K562 (cell line): ENCODE measurements at regions not wholly inside any gene's neighbourhood (a gene's known extent, or its start where the extent isn't known, plus 50 kb on each side); places are given as distances from the start of the nearest gene placed in this dataset.

Experiments
- ATAC-seq: fragments of 200-7000 bp; cut with Tn5 transposase; 3 replicates; pipeline ENCODE4 v1.9.1; 2020; ENCODE audit warnings: moderate library complexity
- BruUV-seq: library from RNA; stranded (reverse); fragments of 400-500 nt; replicated peaks from 2 replicates; lab custom pipeline; 2021; lab: Mats Ljungman, UMichigan
- CTCF ChIA-PET: fragments of 300-600 bp; formaldehyde crosslinking; extraction: SDS; loops from one replicate; lab custom pipeline; 2021; ENCODE audit warnings: low intra/inter-chr PET ratio; lab: Yijun Ruan, JAX
- POLR2A ChIA-PET: fragments of 300-600, 350-650 bp; sonication (Branson Sonifier 250); formaldehyde crosslinking; extraction: SDS; loops from one replicate; lab custom pipeline; 2021; ENCODE audit warnings: antibody characterized with exemption, inconsistent platforms; lab: Yijun Ruan, JAX
- DNase-seq, 4 experiments: peaks; one replicate each; pipeline versions ENCODE4 v3.0.0 to v3.0.0-alpha.2; 2011 to 2018; ENCODE audit warnings: low spot score in 3 of 4, mixed read lengths in 3 of 4; ENCODE audit errors: extremely low read depth in 1 of 4
- FAIRE-seq: peaks from 2 replicates; lab custom pipeline; 2011; peaks lifted over from hg19 to GRCh38; lab: Jason Lieb, UNC
- H2AFZ ChIP-seq: 2 replicates; pipeline ENCODE4 v1.6.0; 2011; ENCODE audit warnings: low read depth, low read length, control low read depth, inconsistent platforms
- H3K27ac ChIP-seq: fragments of 200-600 bp; 3 replicates; pipeline ENCODE4 v1.8.0; 2011; ENCODE audit warnings: low read depth, mild to moderate bottlenecking, control low read depth, inconsistent platforms, low read length, moderate library complexity, mixed read lengths; ENCODE audit errors: extremely low read depth
- H3K27me3 ChIP-seq, 2 experiments: fragments of 300-600 bp in 1 of 2; 2 replicates in 1 of 2; 3 replicates in 1 of 2; pipeline versions ENCODE4 v1.6.0 to v1.8.0; 2011; ENCODE audit warnings: inconsistent platforms in 2 of 2, low read length in 2 of 2, mild to moderate bottlenecking in 1 of 2, mixed read lengths in 1 of 2, moderate library complexity in 1 of 2; ENCODE audit not compliant: control insufficient read depth in 2 of 2, insufficient read depth in 2 of 2
- H3K36me3 ChIP-seq: fragments of 300-600 bp; 3 replicates; pipeline ENCODE4 v1.8.0; 2011; ENCODE audit warnings: mild to moderate bottlenecking, low read length, inconsistent platforms; ENCODE audit not compliant: control insufficient read depth, insufficient read depth
- H3K4me1 ChIP-seq, 2 experiments: fragments of 200-600 bp in 1 of 2; replicated peaks in 1 of 2; 2 replicates in 1 of 2; 3 replicates in 1 of 2; pipeline versions ENCODE4 v1.5.1 to v1.8.0; 2011; ENCODE audit warnings: inconsistent platforms in 2 of 2, low read length in 2 of 2, mild to moderate bottlenecking in 1 of 2, mixed read lengths in 1 of 2, moderate library complexity in 1 of 2; ENCODE audit not compliant: control insufficient read depth in 2 of 2, insufficient read depth in 2 of 2
- H3K4me2 ChIP-seq: 2 replicates; pipeline ENCODE4 v1.6.1; 2011; ENCODE audit warnings: low read length, control low read depth, inconsistent platforms, mixed read lengths; ENCODE audit not compliant: insufficient read depth
- H3K4me3 ChIP-seq: fragments of 200-600 bp; sonication (generic), shearing (Covaris generic); 2 replicates; pipeline ENCODE4 v1.5.1; 2016; ENCODE audit warnings: control low read depth, inconsistent platforms
- H3K79me2 ChIP-seq: fragments of 200-600 bp; 3 replicates; pipeline ENCODE4 v1.8.0; 2011; ENCODE audit warnings: low read length, inconsistent platforms; ENCODE audit not compliant: control insufficient read depth, insufficient read depth
- H3K9ac ChIP-seq, 2 experiments: 2 replicates each; pipeline versions ENCODE4 v1.6.0 to v1.6.1; 2011; ENCODE audit warnings: low read depth in 2 of 2, low read length in 2 of 2, control low read depth in 1 of 2, inconsistent platforms in 1 of 2, mild to moderate bottlenecking in 1 of 2, mixed read lengths in 1 of 2; ENCODE audit not compliant: insufficient read depth in 1 of 2
- H3K9me1 ChIP-seq: one replicate; pipeline ENCODE4 v1.6.0; 2011; ENCODE audit warnings: inconsistent platforms, mild to moderate bottlenecking, low read length, moderate library complexity; ENCODE audit not compliant: control insufficient read depth, insufficient read depth
- H3K9me3 ChIP-seq: replicated peaks from 2 replicates; pipeline ENCODE4 v1.5.1; 2011; ENCODE audit warnings: low read depth, low read length, inconsistent platforms; ENCODE audit not compliant: control insufficient read depth, insufficient read depth
- H4K20me1 ChIP-seq: replicated peaks from 2 replicates; pipeline ENCODE4 v1.6.1; 2011; ENCODE audit warnings: low read length, inconsistent platforms, mixed read lengths; ENCODE audit not compliant: control insufficient read depth, insufficient read depth
- MEIS2 ChIP-seq: fragments of 450-650 bp; IDR thresholded peaks from 2 replicates; pipeline ENCODE4 v1.6.1; 2014; ENCODE audit warnings: mild to moderate bottlenecking; ENCODE audit not compliant: partially characterized antibody
- NR1H2 ChIP-seq: sonication (generic); formaldehyde crosslinking; IDR thresholded peaks from 2 replicates; pipeline ENCODE4 v1.4.0; 2020; ENCODE audit warnings: mild to moderate bottlenecking, missing genetic modification reagents
- PHTF2 ChIP-seq: fragments of 250-450 bp; sonication (Bioruptor Pico); IDR thresholded peaks from 2 replicates; pipeline ENCODE4 v1.5.0; 2021; ENCODE audit warnings: mild to moderate bottlenecking
- POLR2H ChIP-seq: IDR thresholded peaks from 2 replicates; pipeline ENCODE4 v1.6.1; 2016; ENCODE audit warnings: missing genetic modification characterization, low read depth, mild to moderate bottlenecking, control low read depth, missing compliant biosample characterization, moderate library complexity
- SP2 ChIP-seq: IDR thresholded peaks from 2 replicates; pipeline ENCODE4 v1.6.1; 2011; ENCODE audit warnings: mild to moderate bottlenecking, low read depth, low read length, moderate library complexity; ENCODE audit not compliant: poor library complexity, severe bottlenecking; ENCODE audit errors: extremely low read depth
- TSC22D4 ChIP-seq: fragments of 450-650 bp; IDR thresholded peaks from 2 replicates; pipeline ENCODE4 v1.6.1; 2016; ENCODE audit warnings: missing genetic modification characterization, missing biosample characterization, control low read depth
- ZBTB8A ChIP-seq: fragments of 450-650 bp; IDR thresholded peaks from 2 replicates; pipeline ENCODE4 v1.6.1; 2018; ENCODE audit warnings: mild to moderate bottlenecking, moderate library complexity; ENCODE audit not compliant: partially characterized antibody
- ZNF436 ChIP-seq: fragments of 250-450, 450-650 bp; sonication (Bioruptor Pico); formaldehyde crosslinking; IDR thresholded peaks from 2 replicates; pipeline ENCODE4 v1.7.0; 2020; ENCODE audit warnings: mild to moderate bottlenecking
- ZNF780A ChIP-seq: fragments of 250-450 bp; sonication (Bioruptor Pico); IDR thresholded peaks from 2 replicates; pipeline ENCODE4 v1.5.0; 2021; ENCODE audit warnings: mild to moderate bottlenecking
- ZNF79 ChIP-seq: fragments of 250-450 bp; sonication (Bioruptor Pico); IDR thresholded peaks from 2 replicates; pipeline ENCODE4 v1.4.0; 2020; ENCODE audit warnings: low read depth, mild to moderate bottlenecking, moderate library complexity
- ZNF830 ChIP-seq: fragments of 250-450 bp; sonication (Bioruptor Pico); IDR thresholded peaks from 2 replicates; pipeline ENCODE4 v1.5.0; 2021; ENCODE audit warnings: mild to moderate bottlenecking
- WGBS: fragments of 100-300 bp; shearing (Covaris generic); methylation state at CpG from one replicate; pipeline ENCODE4 v1.1.6; 2016; ENCODE audit warnings: low coverage, mixed read lengths; ENCODE audit not compliant: insufficient coverage; ENCODE audit errors: missing lambda C conversion rate; 5-methylcytosine and 5-hydroxymethylcytosine counted together
- in situ Hi-C: fragments of 300-500 bp; cut with MboI; formaldehyde crosslinking; loops from 4 replicates; pipeline ENCODE4 v1.15.0; 2018; ENCODE audit warnings: inconsistent platforms, mixed read lengths
- intact Hi-C: fragments of 100-400 bp; cut with micrococcal nuclease; formaldehyde crosslinking; loops from 2 replicates; pipeline ENCODE4 v1.14.2; 2022
- TF ChIP-seq, protein P1 (sequence below), 2 experiments: IDR thresholded peaks in 1 of 2; conservative IDR thresholded peaks in 1 of 2; 2 replicates each; pipeline ENCODE4 v1.6.1; 2016; ENCODE audit warnings: low read depth in 2 of 2, mild to moderate bottlenecking in 1 of 2, missing compliant biosample characterization in 1 of 2, missing genetic modification characterization in 1 of 2, moderate library complexity in 1 of 2
- TF ChIP-seq, protein P2 (sequence below): sonication (generic); formaldehyde crosslinking; IDR thresholded peaks from 2 replicates; pipeline ENCODE4 v1.8.1; 2023; ENCODE audit warnings: mild to moderate bottlenecking, missing genetic modification reagents
- TF ChIP-seq, protein P3 (sequence below): fragments of 450-650 bp; IDR thresholded peaks from 2 replicates; pipeline ENCODE4 v1.7.0; 2016; ENCODE audit warnings: borderline replicate concordance

DNA sequence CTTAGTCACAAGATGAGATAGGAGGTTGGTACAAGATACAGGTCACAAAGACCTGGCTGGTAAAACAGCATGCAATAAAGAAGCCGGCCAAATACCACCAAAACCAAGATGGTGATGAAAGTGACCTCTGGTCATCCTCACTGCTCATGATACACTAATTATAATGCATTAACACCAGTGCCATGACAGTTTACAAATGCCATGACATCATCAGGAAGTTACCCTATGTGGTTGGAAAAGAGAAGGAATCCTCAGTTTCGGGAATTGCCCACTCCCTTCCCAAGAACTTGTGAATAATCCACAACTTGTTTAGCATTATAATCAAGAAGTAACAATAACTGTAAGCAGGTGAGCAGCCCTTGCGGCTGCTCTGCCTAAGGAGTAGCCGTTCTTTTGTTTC lies 408.5 kb upstream of the RAG2 start:
- FAIRE-seq (no peak), DNase-seq (no peak), ATAC-seq (no peak)
- H3K9me1 ChIP-seq = no peaks in the 10 kb centered on the region
- no peaks in the 10 kb centered on the region for H3K79me2 ChIP-seq
- H3K4me3 ChIP-seq = no peak overlapping the region
- no TSS peak for BruUV-seq
- no peak for TF ChIP-seq MEIS2
- TF ChIP-seq ZBTB8A = no peak
- no peak for TF ChIP-seq TSC22D4 (tag)
- TF ChIP-seq SP2 = no peak
- TF ChIP-seq, protein P1, sequence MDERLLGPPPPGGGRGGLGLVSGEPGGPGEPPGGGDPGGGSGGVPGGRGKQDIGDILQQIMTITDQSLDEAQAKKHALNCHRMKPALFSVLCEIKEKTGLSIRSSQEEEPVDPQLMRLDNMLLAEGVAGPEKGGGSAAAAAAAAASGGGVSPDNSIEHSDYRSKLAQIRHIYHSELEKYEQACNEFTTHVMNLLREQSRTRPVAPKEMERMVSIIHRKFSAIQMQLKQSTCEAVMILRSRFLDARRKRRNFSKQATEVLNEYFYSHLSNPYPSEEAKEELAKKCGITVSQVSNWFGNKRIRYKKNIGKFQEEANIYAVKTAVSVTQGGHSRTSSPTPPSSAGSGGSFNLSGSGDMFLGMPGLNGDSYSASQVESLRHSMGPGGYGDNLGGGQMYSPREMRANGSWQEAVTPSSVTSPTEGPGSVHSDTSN (CRISPR knock-in tag; IDR thresholded peaks at IDR 0.05; ENCODE audit: low read depth) = no peak
- TF ChIP-seq, protein P1 (tag; conservative IDR thresholded peaks at IDR 0.05; ENCODE audit: low read depth) = no peak
- no peak for TF ChIP-seq POLR2H (tag)
- no peak for TF ChIP-seq ZNF780A
- no peak for TF ChIP-seq ZNF79 (CRISPR knock-in tag)
- TF ChIP-seq PHTF2 (CRISPR knock-in tag) = no peak
- no peak for TF ChIP-seq ZNF830 (CRISPR knock-in tag)
- TF ChIP-seq, protein P2, sequence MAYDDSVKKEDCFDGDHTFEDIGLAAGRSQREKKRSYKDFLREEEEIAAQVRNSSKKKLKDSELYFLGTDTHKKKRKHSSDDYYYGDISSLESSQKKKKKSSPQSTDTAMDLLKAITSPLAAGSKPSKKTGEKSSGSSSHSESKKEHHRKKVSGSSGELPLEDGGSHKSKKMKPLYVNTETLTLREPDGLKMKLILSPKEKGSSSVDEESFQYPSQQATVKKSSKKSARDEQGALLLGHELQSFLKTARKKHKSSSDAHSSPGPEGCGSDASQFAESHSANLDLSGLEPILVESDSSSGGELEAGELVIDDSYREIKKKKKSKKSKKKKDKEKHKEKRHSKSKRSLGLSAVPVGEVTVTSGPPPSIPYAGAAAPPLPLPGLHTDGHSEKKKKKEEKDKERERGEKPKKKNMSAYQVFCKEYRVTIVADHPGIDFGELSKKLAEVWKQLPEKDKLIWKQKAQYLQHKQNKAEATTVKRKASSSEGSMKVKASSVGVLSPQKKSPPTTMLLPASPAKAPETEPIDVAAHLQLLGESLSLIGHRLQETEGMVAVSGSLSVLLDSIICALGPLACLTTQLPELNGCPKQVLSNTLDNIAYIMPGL (CRISPR knock-in tag) = no peak
- no peak for TF ChIP-seq NR1H2 (CRISPR knock-in tag)
- no peak for TF ChIP-seq ZNF436 (CRISPR knock-in tag)
- TF ChIP-seq, protein P3, sequence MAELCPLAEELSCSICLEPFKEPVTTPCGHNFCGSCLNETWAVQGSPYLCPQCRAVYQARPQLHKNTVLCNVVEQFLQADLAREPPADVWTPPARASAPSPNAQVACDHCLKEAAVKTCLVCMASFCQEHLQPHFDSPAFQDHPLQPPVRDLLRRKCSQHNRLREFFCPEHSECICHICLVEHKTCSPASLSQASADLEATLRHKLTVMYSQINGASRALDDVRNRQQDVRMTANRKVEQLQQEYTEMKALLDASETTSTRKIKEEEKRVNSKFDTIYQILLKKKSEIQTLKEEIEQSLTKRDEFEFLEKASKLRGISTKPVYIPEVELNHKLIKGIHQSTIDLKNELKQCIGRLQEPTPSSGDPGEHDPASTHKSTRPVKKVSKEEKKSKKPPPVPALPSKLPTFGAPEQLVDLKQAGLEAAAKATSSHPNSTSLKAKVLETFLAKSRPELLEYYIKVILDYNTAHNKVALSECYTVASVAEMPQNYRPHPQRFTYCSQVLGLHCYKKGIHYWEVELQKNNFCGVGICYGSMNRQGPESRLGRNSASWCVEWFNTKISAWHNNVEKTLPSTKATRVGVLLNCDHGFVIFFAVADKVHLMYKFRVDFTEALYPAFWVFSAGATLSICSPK = no peak
- WGBS = 0% methylated on average over 4 of the region's 4 CpGs
- ChIA-PET CTCF (no interaction called here), POLR2A (no interaction called here)
- no peaks in the 10 kb centered on the region for H3K27me3 ChIP-seq
- H4K20me1 ChIP-seq = no peaks in the 10 kb centered on the region
- no peak overlapping the region for H3K9ac ChIP-seq
- no peaks in the 10 kb centered on the region for H3K4me1 ChIP-seq
- no peak overlapping the region for H2AFZ ChIP-seq
- H3K9me3 ChIP-seq = no peaks in the 10 kb centered on the region
- no peak overlapping the region for H3K27ac ChIP-seq
- no peak overlapping the region for H3K4me2 ChIP-seq
- intact Hi-C loops (loop anchor here (5.0 kb wide), 1 partner anchor 1786 kb away; no protein-coding TSS in a partner anchor), in situ Hi-C loops (no loop called here)
- no peaks in the 10 kb centered on the region for H3K36me3 ChIP-seq
